Jurkat, Clone E6-1 (cell line): ENCODE measurements at regions not wholly inside any gene's neighbourhood (a gene's known extent, or its start where the extent isn't known, plus 50 kb on each side); places are given as distances from the start of the nearest gene placed in this dataset.

ENCODE experiments used
- DNase-seq: peaks from one replicate; pipeline ENCODE4 v3.0.0-alpha.2; 2011; ENCODE audit warnings: low read depth, low spot score
- H3K4me3 ChIP-seq: 2 replicates; pipeline ENCODE4 v1.5.1; 2011; ENCODE audit warnings: mild to moderate bottlenecking, low read length, control low read depth, moderate library complexity

DNA sequence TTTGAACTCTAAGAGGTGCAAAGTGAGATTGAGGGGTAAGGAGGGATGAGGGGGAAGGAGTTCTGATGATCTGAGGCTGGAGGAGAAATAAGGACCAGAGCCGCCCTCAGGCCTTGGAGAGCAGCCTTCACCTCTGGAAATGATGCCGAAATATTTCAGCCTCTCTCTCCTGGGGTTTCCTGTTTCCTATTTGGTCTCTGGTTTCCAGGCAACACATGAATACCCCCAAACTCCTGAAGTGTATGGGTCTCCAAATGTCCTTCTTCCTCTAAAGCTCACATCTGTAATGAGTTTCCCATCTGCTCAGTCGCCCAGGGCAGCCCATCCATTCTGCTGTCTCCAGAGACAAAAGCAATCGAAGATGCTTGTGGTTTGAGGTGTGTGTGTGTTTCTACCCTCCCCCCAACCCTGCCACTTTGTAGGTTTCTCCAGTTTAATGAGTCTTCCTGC, 52.0 kb upstream of the FAM20B start:
- H3K4me3 ChIP-seq: peak overlapping the region; percentile 39
- DNase-seq: peak; percentile 94
